Ishikawa (cell line): ENCODE measurements at regions not wholly inside any gene's neighbourhood (a gene's known extent, or its start where the extent isn't known, plus 50 kb on each side); places are given as distances from the start of the nearest gene placed in this dataset.

Experiments
- CEBPB ChIP-seq: IDR thresholded peaks from 2 replicates; pipeline ENCODE4 v1.6.1; 2012
- CREB1 ChIP-seq: IDR thresholded peaks from 2 replicates; pipeline ENCODE4 v1.6.1; 2012; ENCODE audit warnings: low read depth
- EGR1 ChIP-seq: IDR thresholded peaks from 2 replicates; pipeline ENCODE4 v1.6.1; 2012
- EP300 ChIP-seq: IDR thresholded peaks from 2 replicates; pipeline ENCODE4 v1.6.1; 2012; ENCODE audit warnings: borderline replicate concordance
- FOXM1 ChIP-seq: IDR thresholded peaks from 2 replicates; pipeline ENCODE4 v1.6.1; 2012; ENCODE audit warnings: low read depth, borderline replicate concordance
- RAD21 ChIP-seq: IDR thresholded peaks from 2 replicates; pipeline ENCODE4 v1.6.1; 2012; ENCODE audit warnings: low read depth
- TAF1 ChIP-seq: IDR thresholded peaks from 2 replicates; pipeline ENCODE4 v1.6.1; 2012; ENCODE audit warnings: low read depth, mild to moderate bottlenecking
- TCF12 ChIP-seq: IDR thresholded peaks from 2 replicates; pipeline ENCODE4 v1.6.1; 2012; ENCODE audit warnings: low read depth
- YY1 ChIP-seq: IDR thresholded peaks from 2 replicates; pipeline ENCODE4 v1.6.1; 2012; ENCODE audit warnings: low read depth
- TF ChIP-seq, protein P1 (sequence below): IDR thresholded peaks from 2 replicates; pipeline ENCODE4 v1.6.1; 2012; ENCODE audit warnings: low read depth, mild to moderate bottlenecking
- TF ChIP-seq, protein P2 (sequence below): IDR thresholded peaks from 2 replicates; pipeline ENCODE4 v1.6.1; 2012
- TF ChIP-seq, protein P3 (sequence below): IDR thresholded peaks from 2 replicates; pipeline ENCODE4 v1.6.1; 2012

DNA sequence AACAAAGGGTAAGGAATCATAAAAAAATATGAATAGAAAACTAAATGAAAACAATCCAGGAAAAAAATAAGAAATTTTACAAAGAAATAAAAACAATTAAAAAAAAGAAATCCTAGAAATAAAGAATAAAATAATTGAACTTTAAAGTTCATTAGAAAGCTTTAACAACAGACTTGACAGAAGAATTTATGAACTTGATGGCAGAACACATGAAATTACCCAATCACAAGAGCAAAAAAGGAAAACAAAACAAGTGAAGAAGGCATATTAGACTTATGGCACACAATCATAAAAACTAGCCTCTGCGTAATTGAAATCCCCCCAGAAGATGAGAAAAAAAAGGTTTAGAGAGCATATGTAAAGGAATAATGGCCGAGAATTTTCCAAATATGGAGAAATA lies 802.5 kb upstream of the B3GALT2 start:
- TF ChIP-seq RAD21 (no peak), CREB1 (no peak), EP300 (no peak), CEBPB (no peak), TAF1 (no peak), EGR1 (no peak), YY1 (no peak), FOXM1 (no peak), TCF12 (no peak)
- TF ChIP-seq, protein P1, sequence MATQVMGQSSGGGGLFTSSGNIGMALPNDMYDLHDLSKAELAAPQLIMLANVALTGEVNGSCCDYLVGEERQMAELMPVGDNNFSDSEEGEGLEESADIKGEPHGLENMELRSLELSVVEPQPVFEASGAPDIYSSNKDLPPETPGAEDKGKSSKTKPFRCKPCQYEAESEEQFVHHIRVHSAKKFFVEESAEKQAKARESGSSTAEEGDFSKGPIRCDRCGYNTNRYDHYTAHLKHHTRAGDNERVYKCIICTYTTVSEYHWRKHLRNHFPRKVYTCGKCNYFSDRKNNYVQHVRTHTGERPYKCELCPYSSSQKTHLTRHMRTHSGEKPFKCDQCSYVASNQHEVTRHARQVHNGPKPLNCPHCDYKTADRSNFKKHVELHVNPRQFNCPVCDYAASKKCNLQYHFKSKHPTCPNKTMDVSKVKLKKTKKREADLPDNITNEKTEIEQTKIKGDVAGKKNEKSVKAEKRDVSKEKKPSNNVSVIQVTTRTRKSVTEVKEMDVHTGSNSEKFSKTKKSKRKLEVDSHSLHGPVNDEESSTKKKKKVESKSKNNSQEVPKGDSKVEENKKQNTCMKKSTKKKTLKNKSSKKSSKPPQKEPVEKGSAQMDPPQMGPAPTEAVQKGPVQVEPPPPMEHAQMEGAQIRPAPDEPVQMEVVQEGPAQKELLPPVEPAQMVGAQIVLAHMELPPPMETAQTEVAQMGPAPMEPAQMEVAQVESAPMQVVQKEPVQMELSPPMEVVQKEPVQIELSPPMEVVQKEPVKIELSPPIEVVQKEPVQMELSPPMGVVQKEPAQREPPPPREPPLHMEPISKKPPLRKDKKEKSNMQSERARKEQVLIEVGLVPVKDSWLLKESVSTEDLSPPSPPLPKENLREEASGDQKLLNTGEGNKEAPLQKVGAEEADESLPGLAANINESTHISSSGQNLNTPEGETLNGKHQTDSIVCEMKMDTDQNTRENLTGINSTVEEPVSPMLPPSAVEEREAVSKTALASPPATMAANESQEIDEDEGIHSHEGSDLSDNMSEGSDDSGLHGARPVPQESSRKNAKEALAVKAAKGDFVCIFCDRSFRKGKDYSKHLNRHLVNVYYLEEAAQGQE: no peak
- TF ChIP-seq, protein P2, sequence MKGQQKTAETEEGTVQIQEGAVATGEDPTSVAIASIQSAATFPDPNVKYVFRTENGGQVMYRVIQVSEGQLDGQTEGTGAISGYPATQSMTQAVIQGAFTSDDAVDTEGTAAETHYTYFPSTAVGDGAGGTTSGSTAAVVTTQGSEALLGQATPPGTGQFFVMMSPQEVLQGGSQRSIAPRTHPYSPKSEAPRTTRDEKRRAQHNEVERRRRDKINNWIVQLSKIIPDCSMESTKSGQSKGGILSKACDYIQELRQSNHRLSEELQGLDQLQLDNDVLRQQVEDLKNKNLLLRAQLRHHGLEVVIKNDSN: no peak
- TF ChIP-seq, protein P3, sequence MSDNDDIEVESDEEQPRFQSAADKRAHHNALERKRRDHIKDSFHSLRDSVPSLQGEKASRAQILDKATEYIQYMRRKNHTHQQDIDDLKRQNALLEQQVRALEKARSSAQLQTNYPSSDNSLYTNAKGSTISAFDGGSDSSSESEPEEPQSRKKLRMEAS: no peak
